SK-N-SH treated with all-trans-retinoic acid at 6 μM for 48 hours (cell line): ENCODE measurements at regions not wholly inside any gene's neighbourhood (a gene's known extent, or its start where the extent isn't known, plus 50 kb on each side); places are given as distances from the start of the nearest gene placed in this dataset.

Source experiments
- ATAC-seq: fragments of 200-7000 bp; cut with Tn5 transposase; 3 replicates; pipeline ENCODE4 v1.9.1; 2020; ENCODE audit warnings: mild to moderate bottlenecking, moderate library complexity
- ARNTL ChIP-seq: fragments of 450-650 bp; formaldehyde crosslinking; IDR thresholded peaks from 2 replicates; pipeline ENCODE4 v1.5.0; 2020; ENCODE audit warnings: low read depth, mild to moderate bottlenecking, moderate library complexity, borderline replicate concordance
- BACH2 ChIP-seq: fragments of 250-450 bp; sonication (Bioruptor Pico); IDR thresholded peaks from 2 replicates; pipeline ENCODE4 v1.9.0; 2021; ENCODE audit warnings: mild to moderate bottlenecking, borderline replicate concordance
- CREB5 ChIP-seq: fragments of 250-450 bp; sonication (Bioruptor Pico); IDR thresholded peaks from 2 replicates; pipeline ENCODE4 v1.5.1; 2020; ENCODE audit warnings: low read depth, mild to moderate bottlenecking, moderate library complexity
- CSDC2 ChIP-seq: fragments of 250-450 bp; sonication (Bioruptor Pico); IDR thresholded peaks from 2 replicates; pipeline ENCODE4 v1.5.0; 2020; ENCODE audit warnings: mild to moderate bottlenecking, moderate library complexity
- CSRNP3 ChIP-seq: fragments of 250-450 bp; sonication (Bioruptor Pico); IDR thresholded peaks from 2 replicates; pipeline ENCODE4 v1.5.1; 2021; ENCODE audit warnings: mild to moderate bottlenecking, moderate library complexity
- GLIS3 ChIP-seq: fragments of 250-450 bp; sonication (Bioruptor Pico); IDR thresholded peaks from 2 replicates; pipeline ENCODE4 v1.5.0; 2020; ENCODE audit warnings: mild to moderate bottlenecking, moderate library complexity
- ISL1 ChIP-seq: fragments of 250-450 bp; sonication (Bioruptor Pico); IDR thresholded peaks from 2 replicates; pipeline ENCODE4 v2.1.2; 2022; ENCODE audit warnings: mild to moderate bottlenecking, moderate library complexity
- OSR1 ChIP-seq: fragments of 250-450 bp; sonication (Bioruptor Pico); IDR thresholded peaks from 2 replicates; pipeline ENCODE4 v1.8.0; 2022; ENCODE audit warnings: moderate library complexity, mild to moderate bottlenecking, inconsistent platforms
- POU6F1 ChIP-seq: fragments of 250-450 bp; sonication (Bioruptor Pico); IDR thresholded peaks from 2 replicates; pipeline ENCODE4 v1.8.0; 2021; ENCODE audit warnings: low read depth, mild to moderate bottlenecking, moderate library complexity, borderline replicate concordance
- PPARA ChIP-seq: fragments of 250-450 bp; sonication (Bioruptor Pico); IDR thresholded peaks from 2 replicates; pipeline ENCODE4 v1.5.0; 2020; ENCODE audit warnings: mild to moderate bottlenecking, borderline replicate concordance
- RARB ChIP-seq: fragments of 250-450 bp; sonication (Bioruptor Pico); IDR thresholded peaks from 2 replicates; pipeline ENCODE4 v1.8.0; 2021; ENCODE audit warnings: mild to moderate bottlenecking, moderate library complexity
- SNAI2 ChIP-seq: fragments of 250-450 bp; sonication (Bioruptor Pico); IDR thresholded peaks from 2 replicates; pipeline ENCODE4 v1.5.0; 2020; ENCODE audit warnings: mild to moderate bottlenecking, moderate library complexity
- TCF4 ChIP-seq: fragments of 250-450 bp; sonication (Bioruptor Pico); IDR thresholded peaks from 2 replicates; pipeline ENCODE4 v1.8.0; 2021; ENCODE audit warnings: mild to moderate bottlenecking, moderate library complexity, borderline replicate concordance
- TSHZ2 ChIP-seq: fragments of 250-450 bp; sonication (Bioruptor Pico); IDR thresholded peaks from 2 replicates; pipeline ENCODE4 v1.5.0; 2020; ENCODE audit warnings: mild to moderate bottlenecking, moderate library complexity
- ZC3H10 ChIP-seq: fragments of 250-450 bp; sonication (Bioruptor Pico); IDR thresholded peaks from 2 replicates; pipeline ENCODE4 v1.5.1; 2021; ENCODE audit warnings: mild to moderate bottlenecking, moderate library complexity
- ZFP3 ChIP-seq: fragments of 250-450 bp; sonication (Bioruptor Pico); IDR thresholded peaks from 2 replicates; pipeline ENCODE4 v1.5.0; 2020; ENCODE audit warnings: mild to moderate bottlenecking, moderate library complexity
- ZFP30 ChIP-seq: fragments of 450-650 bp; formaldehyde crosslinking; IDR thresholded peaks from 2 replicates; pipeline ENCODE4 v1.5.0; 2022; ENCODE audit warnings: mild to moderate bottlenecking, moderate library complexity
- ZNF565 ChIP-seq: fragments of 450-650 bp; formaldehyde crosslinking; conservative IDR thresholded peaks from 2 replicates; pipeline ENCODE4 v1.5.0; 2020; ENCODE audit warnings: low read depth, mild to moderate bottlenecking, moderate library complexity
- ZNF70 ChIP-seq: fragments of 450-650 bp; formaldehyde crosslinking; IDR thresholded peaks from 2 replicates; pipeline ENCODE4 v1.5.0; 2020; ENCODE audit warnings: mild to moderate bottlenecking, moderate library complexity
- ZNF8 ChIP-seq: fragments of 450-650 bp; formaldehyde crosslinking; IDR thresholded peaks from 2 replicates; pipeline ENCODE4 v1.5.0; 2020; ENCODE audit warnings: mild to moderate bottlenecking, moderate library complexity

- TF ChIP-seq CREB5 (CRISPR knock-in tag) = no peak
- TF ChIP-seq RARB = no peak
- TF ChIP-seq CSRNP3 (CRISPR knock-in tag) = no peak
- TF ChIP-seq PPARA = no peak
- no peak for TF ChIP-seq ZNF70
- TF ChIP-seq ZNF8 (CRISPR knock-in tag) = no peak
- no peak for TF ChIP-seq TCF4 (CRISPR knock-in tag)
- no peak for TF ChIP-seq GLIS3
- no peak for TF ChIP-seq ZFP3 (CRISPR knock-in tag)
- no peak for TF ChIP-seq ARNTL (CRISPR knock-in tag)
- no peak for TF ChIP-seq ISL1
- no peak for TF ChIP-seq POU6F1 (CRISPR knock-in tag)
- TF ChIP-seq BACH2 (CRISPR knock-in tag) = no peak
- TF ChIP-seq OSR1 (CRISPR knock-in tag) = no peak
- TF ChIP-seq ZNF565 (CRISPR knock-in tag) = no peak
- no peak for TF ChIP-seq SNAI2 (CRISPR knock-in tag)
- TF ChIP-seq TSHZ2 (CRISPR knock-in tag) = no peak
- TF ChIP-seq CSDC2 (CRISPR knock-in tag) = no peak
- TF ChIP-seq ZFP30 (CRISPR knock-in tag) = no peak
- no peak for ATAC-seq
Measured at GRCh38 chr6:20001286-20001685, 164.1 kb downstream of the ID4 start.

GRCh38 chr6:20006037-20006436 lies 168.9 kb downstream of the ID4 start:
- ATAC-seq = no peak

More at GRCh38 chr6:20006037-20006436, 168.9 kb downstream of the ID4 start:
- TF ChIP-seq ISL1 = no peak
- no peak for TF ChIP-seq ARNTL (CRISPR knock-in tag)
- TF ChIP-seq ZFP30 (CRISPR knock-in tag) = no peak
- TF ChIP-seq RARB = no peak
- TF ChIP-seq GLIS3 = no peak
- no peak for TF ChIP-seq ZNF8 (CRISPR knock-in tag)
- no peak for TF ChIP-seq ZNF70
- no peak for TF ChIP-seq OSR1 (CRISPR knock-in tag)
- TF ChIP-seq CSRNP3 (CRISPR knock-in tag) = no peak
- TF ChIP-seq SNAI2 (CRISPR knock-in tag) = no peak
- TF ChIP-seq POU6F1 (CRISPR knock-in tag) = no peak
- TF ChIP-seq ZC3H10 = no peak
- no peak for TF ChIP-seq TCF4 (CRISPR knock-in tag)
- TF ChIP-seq ZFP3 (CRISPR knock-in tag) = no peak
- no peak for TF ChIP-seq TSHZ2 (CRISPR knock-in tag)
- no peak for TF ChIP-seq BACH2 (CRISPR knock-in tag)
